ENCODE measurements at regions not wholly inside any gene's neighbourhood (a gene's known extent, or its start where the extent isn't known, plus 50 kb on each side); places are given as distances from the start of the nearest gene placed in this dataset.

DNA sequence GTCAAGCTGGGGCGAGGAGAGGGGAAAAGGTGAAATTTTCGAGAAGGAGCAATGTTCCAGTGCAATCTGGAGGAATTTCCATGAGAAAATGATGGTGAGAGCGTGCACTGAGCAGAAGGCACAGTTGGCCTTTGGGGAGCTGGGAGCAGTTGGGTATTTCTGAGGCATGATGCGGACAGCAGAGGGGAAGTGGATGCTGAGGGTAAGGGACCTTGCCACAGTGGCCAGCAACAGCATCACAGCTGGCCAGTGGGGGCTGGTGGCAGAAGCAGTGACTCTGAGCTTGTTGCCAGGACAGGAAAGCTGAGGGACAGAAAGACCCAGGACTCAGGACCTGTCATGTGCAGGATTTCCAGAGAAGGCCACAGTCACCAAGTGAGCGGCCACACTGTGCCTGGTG, 98.9 kb downstream of the LSM3 start:
- TF ChIP-seq, protein P1, sequence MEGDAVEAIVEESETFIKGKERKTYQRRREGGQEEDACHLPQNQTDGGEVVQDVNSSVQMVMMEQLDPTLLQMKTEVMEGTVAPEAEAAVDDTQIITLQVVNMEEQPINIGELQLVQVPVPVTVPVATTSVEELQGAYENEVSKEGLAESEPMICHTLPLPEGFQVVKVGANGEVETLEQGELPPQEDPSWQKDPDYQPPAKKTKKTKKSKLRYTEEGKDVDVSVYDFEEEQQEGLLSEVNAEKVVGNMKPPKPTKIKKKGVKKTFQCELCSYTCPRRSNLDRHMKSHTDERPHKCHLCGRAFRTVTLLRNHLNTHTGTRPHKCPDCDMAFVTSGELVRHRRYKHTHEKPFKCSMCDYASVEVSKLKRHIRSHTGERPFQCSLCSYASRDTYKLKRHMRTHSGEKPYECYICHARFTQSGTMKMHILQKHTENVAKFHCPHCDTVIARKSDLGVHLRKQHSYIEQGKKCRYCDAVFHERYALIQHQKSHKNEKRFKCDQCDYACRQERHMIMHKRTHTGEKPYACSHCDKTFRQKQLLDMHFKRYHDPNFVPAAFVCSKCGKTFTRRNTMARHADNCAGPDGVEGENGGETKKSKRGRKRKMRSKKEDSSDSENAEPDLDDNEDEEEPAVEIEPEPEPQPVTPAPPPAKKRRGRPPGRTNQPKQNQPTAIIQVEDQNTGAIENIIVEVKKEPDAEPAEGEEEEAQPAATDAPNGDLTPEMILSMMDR (IDR thresholded peaks at IDR 0.05), result no peak
- TF ChIP-seq POLR2A (IDR thresholded peaks at IDR 0.05), result no peak

Data from ovary (tissue), 3 donors.